ENCODE measurements at regions not wholly inside any gene's neighbourhood (a gene's known extent, or its start where the extent isn't known, plus 50 kb on each side); places are given as distances from the start of the nearest gene placed in this dataset.

DNA sequence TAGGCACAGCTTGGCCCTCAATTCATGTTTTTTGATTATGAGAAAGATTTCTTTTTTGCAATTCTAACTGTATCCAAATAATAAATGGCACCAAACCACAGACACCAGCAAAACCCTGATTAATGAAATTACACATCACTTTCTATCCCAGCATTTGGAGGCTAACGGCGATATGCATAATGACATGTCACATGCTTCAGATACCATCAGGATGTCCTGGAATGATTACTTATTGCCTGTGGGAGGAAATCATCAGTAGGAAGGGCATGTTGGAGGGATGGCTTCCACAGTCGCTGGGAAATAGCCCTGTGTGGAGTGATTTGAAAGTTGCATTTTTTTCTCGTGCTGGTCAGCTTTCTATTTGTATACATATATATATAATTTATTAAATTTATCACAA is 121.7 kb downstream of the CMPK2 start:
- TF ChIP-seq, protein P1, sequence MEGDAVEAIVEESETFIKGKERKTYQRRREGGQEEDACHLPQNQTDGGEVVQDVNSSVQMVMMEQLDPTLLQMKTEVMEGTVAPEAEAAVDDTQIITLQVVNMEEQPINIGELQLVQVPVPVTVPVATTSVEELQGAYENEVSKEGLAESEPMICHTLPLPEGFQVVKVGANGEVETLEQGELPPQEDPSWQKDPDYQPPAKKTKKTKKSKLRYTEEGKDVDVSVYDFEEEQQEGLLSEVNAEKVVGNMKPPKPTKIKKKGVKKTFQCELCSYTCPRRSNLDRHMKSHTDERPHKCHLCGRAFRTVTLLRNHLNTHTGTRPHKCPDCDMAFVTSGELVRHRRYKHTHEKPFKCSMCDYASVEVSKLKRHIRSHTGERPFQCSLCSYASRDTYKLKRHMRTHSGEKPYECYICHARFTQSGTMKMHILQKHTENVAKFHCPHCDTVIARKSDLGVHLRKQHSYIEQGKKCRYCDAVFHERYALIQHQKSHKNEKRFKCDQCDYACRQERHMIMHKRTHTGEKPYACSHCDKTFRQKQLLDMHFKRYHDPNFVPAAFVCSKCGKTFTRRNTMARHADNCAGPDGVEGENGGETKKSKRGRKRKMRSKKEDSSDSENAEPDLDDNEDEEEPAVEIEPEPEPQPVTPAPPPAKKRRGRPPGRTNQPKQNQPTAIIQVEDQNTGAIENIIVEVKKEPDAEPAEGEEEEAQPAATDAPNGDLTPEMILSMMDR (IDR thresholded peaks at IDR 0.05), result no peak
- TF ChIP-seq ZFX (IDR thresholded peaks at IDR 0.05; ENCODE audit: borderline replicate concordance), result no peak

Data from 22Rv1 (cell line).